PC-3 (cell line): ENCODE measurements at regions not wholly inside any gene's neighbourhood (a gene's known extent, or its start where the extent isn't known, plus 50 kb on each side); places are given as distances from the start of the nearest gene placed in this dataset.

Experiments
- ATAC-seq: fragments of 200-7000 bp; cut with Tn5 transposase; 2 replicates; pipeline ENCODE4 v1.9.1; 2020; ENCODE audit warnings: mild to moderate bottlenecking, moderate library complexity
- BruUV-seq: library from RNA; stranded (reverse); fragments of 400-500 nt; replicated peaks from 2 replicates; lab custom pipeline; 2021; lab: Mats Ljungman, UMichigan
- CTCF ChIA-PET: fragments of 300-600 bp; sonication (Branson Sonifier 250); formaldehyde crosslinking; loops from one replicate; lab custom pipeline; 2022; ENCODE audit warnings: antibody characterized with exemption; lab: Charles Lee
- POLR2A ChIA-PET: fragments of 300-600 bp; sonication (Branson Sonifier 250); formaldehyde crosslinking; loops from one replicate; lab custom pipeline; 2022; ENCODE audit warnings: antibody characterized with exemption; ENCODE audit not compliant: unreplicated experiment; lab: Charles Lee
- DNase-seq: peaks from one replicate; pipeline ENCODE4 v3.0.0-alpha.2; 2015
- H2AFZ ChIP-seq: fragments of 300-600 bp; sonication (generic); 2 replicates; pipeline ENCODE4 v1.6.0; 2016; ENCODE audit warnings: antibody characterized with exemption, low read length
- H3F3A ChIP-seq: fragments of 300-600 bp; sonication (generic); one replicate; pipeline ENCODE4 v1.6.0; 2017; ENCODE audit warnings: antibody characterized with exemption, low read length, control low read depth, mild to moderate bottlenecking; ENCODE audit not compliant: unreplicated experiment
- H3K27ac ChIP-seq: fragments of 300-600 bp; sonication (generic); 2 replicates; pipeline ENCODE4 v1.5.1; 2016; ENCODE audit warnings: mild to moderate bottlenecking, low read length
- H3K27me3 ChIP-seq: fragments of 300-600 bp; sonication (generic); 2 replicates; pipeline ENCODE4 v1.6.1; 2016; ENCODE audit warnings: low read length, mixed read lengths
- H3K36me3 ChIP-seq: fragments of 300-600 bp; sonication (generic); 2 replicates; pipeline ENCODE4 v1.6.1; 2016; ENCODE audit warnings: low read depth, mixed run types, low read length, mixed read lengths
- H3K4me1 ChIP-seq: fragments of 300-600 bp; sonication (generic); 2 replicates; pipeline ENCODE4 v1.5.1; 2016; ENCODE audit warnings: low read length; ENCODE audit not compliant: insufficient read depth
- H3K4me2 ChIP-seq: fragments of 300-600 bp; sonication (generic); 2 replicates; pipeline ENCODE4 v1.6.0; 2016; ENCODE audit warnings: low read length
- H3K4me3 ChIP-seq: fragments of 300-600 bp; sonication (generic); 2 replicates; pipeline ENCODE4 v1.5.1; 2016; ENCODE audit warnings: mild to moderate bottlenecking, low read length, mixed read lengths
- H3K79me2 ChIP-seq: fragments of 300-600 bp; sonication (generic); 2 replicates; pipeline ENCODE4 v1.6.1; 2017; ENCODE audit warnings: low read length, mixed read lengths
- H3K9ac ChIP-seq: fragments of 300-600 bp; sonication (generic); 2 replicates; pipeline ENCODE4 v1.6.0; 2016; ENCODE audit warnings: mild to moderate bottlenecking, low read length
- H3K9me2 ChIP-seq: fragments of 300-600 bp; sonication (generic); replicated peaks from 2 replicates; pipeline ENCODE4 v1.6.1; 2016; ENCODE audit warnings: mixed run types, low read length, mixed read lengths
- H3K9me3 ChIP-seq: fragments of 300-600 bp; sonication (generic); 2 replicates; pipeline ENCODE4 v1.6.1; 2016; ENCODE audit warnings: low read length, mixed read lengths
- H4K20me1 ChIP-seq: fragments of 300-600 bp; sonication (generic); 2 replicates; pipeline ENCODE4 v1.6.1; 2016; ENCODE audit warnings: low read length, mixed read lengths
- CTCF ChIP-seq: fragments of 300-600 bp; sonication (generic); conservative IDR thresholded peaks from 2 replicates; pipeline ENCODE4 v1.5.1; 2017; ENCODE audit warnings: antibody characterized with exemption, low read depth, mild to moderate bottlenecking, low read length
- EZH2 ChIP-seq: fragments of 300-600 bp; sonication (generic); IDR thresholded peaks from one replicate; pipeline ENCODE4 v1.6.1; 2017; ENCODE audit warnings: antibody characterized with exemption, mild to moderate bottlenecking, low read length; ENCODE audit not compliant: unreplicated experiment
- EZH2phosphoT487 ChIP-seq: fragments of 300-600 bp; sonication (generic); IDR thresholded peaks from 2 replicates; pipeline ENCODE4 v1.6.1; 2018; ENCODE audit warnings: mild to moderate bottlenecking, antibody characterized with exemption, low read length, borderline replicate concordance
- intact Hi-C: fragments of 100-400 bp; cut with micrococcal nuclease; formaldehyde crosslinking; loops from 2 replicates; pipeline ENCODE4 v1.9.0; 2023

DNA sequence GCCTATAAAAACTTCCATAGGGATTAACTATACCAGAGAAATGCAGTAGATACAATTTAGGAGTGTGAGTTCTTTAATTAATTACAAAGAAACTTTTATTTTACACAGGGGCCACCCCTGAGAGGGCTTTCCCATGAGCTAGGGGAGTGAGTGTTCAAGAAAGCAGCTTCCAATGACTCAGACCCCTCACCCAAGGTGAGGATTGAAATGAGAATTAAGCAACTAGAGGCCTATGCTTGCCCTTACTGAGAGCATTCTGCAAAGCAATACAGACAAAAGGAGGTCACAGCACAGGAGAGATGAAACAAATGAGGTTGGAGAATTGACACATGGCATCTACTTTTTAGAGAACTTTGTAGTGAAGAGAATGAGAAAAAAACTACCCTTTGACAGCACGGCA, 301.8 kb downstream of the WDR11 start:
- POLR2A ChIA-PET: no interaction called here
- no TSS peak for BruUV-seq

DNA sequence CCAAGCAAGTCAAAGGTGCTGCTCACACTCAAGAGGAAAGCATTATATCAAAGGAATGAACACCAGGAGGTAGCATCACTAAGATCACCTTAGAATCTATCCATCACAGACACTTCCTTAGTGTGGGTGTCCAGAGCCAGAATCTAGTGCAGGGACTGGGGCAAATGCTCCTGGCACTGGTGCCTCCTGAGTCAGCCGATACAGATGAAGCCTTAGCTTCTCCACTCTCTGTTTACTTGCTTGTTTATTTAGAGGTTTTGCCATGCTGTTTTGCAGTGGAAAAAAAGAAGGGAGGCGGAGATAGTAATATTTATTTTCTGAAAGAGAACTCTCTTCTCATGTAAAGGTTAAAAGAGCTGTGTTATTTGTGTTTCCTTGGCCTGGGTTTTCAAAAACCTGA, 303.1 kb downstream of the WDR11 start:
- ChIA-PET CTCF (no interaction called here), POLR2A (interaction anchor here (0.6 kb wide), 1 partner anchor 13 kb away, joined by 4 read pairs; no protein-coding TSS in a partner anchor)
- H3K36me3 ChIP-seq: no peaks in the 10 kb centered on the region
- ATAC-seq (no peak), DNase-seq (no peak)
- H3K27ac ChIP-seq: no peak overlapping the region
- intact Hi-C loops: no loop called here
- TF ChIP-seq CTCF (no peak), EZH2phosphoT487 (no peak), EZH2 (no peak)
- H3K4me2 ChIP-seq: no peak overlapping the region
- H3K79me2 ChIP-seq: no peaks in the 10 kb centered on the region
- H3K4me1 ChIP-seq: no peaks in the 10 kb centered on the region
- H3K27me3 ChIP-seq: no peaks in the 10 kb centered on the region
- BruUV-seq: no TSS peak
- H3K4me3 ChIP-seq: no peak overlapping the region
- H3K9me2 ChIP-seq: no peaks in the 10 kb centered on the region
- no peak overlapping the region for H2AFZ ChIP-seq
- H3F3A ChIP-seq: no peaks in the 10 kb centered on the region
- H3K9ac ChIP-seq: no peak overlapping the region
- no peaks in the 10 kb centered on the region for H4K20me1 ChIP-seq
- H3K9me3 ChIP-seq: no peaks in the 10 kb centered on the region

More for the DNA sequence above, 301.8 kb downstream of the WDR11 start:
- intact Hi-C loops: no loop called here
- Histone ChIP-seq H3K9ac (no peak overlapping the region), H3F3A (no peaks in the 10 kb centered on the region), H2AFZ (no peak overlapping the region), H3K36me3 (no peaks in the 10 kb centered on the region), H3K4me3 (no peak overlapping the region), H3K27me3 (no peaks in the 10 kb centered on the region), H3K9me2 (no peaks in the 10 kb centered on the region), H3K79me2 (no peaks in the 10 kb centered on the region), H3K4me1 (no peaks in the 10 kb centered on the region), H3K9me3 (no peaks in the 10 kb centered on the region), H3K4me2 (no peak overlapping the region), H4K20me1 (no peaks in the 10 kb centered on the region), H3K27ac (no peak overlapping the region)
- CTCF ChIA-PET: no interaction called here
- no peak for TF ChIP-seq CTCF
- no peak for TF ChIP-seq EZH2phosphoT487
- TF ChIP-seq EZH2: no peak
- DNase-seq (no peak), ATAC-seq (no peak)

DNA sequence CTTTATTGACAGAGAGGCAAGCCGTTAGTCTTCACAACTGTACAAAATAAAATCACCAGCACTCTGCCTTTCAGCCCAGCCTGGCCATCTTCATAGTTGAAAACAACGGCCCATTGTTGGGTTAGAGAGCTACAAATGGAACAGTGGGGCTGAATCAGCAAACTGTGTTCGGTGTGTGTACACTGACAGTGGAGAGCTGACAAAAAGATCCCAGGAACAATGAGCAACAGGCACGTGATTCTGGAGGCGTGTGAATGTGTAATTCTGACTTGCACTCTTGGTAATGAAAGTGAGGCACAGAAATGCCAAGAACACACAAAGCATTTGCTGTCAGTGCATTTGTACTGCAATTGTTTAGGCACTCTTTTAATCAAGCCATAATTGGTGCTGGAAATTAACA, 303.7 kb downstream of the WDR11 start:
- Histone ChIP-seq H3K4me3 (no peak overlapping the region), H2AFZ (no peak overlapping the region), H3K27me3 (no peaks in the 10 kb centered on the region), H3K36me3 (no peaks in the 10 kb centered on the region), H3K79me2 (no peaks in the 10 kb centered on the region), H4K20me1 (no peaks in the 10 kb centered on the region), H3K4me2 (no peak overlapping the region), H3K27ac (no peak overlapping the region), H3K9ac (no peak overlapping the region), H3K9me2 (no peaks in the 10 kb centered on the region), H3F3A (no peaks in the 10 kb centered on the region), H3K4me1 (no peaks in the 10 kb centered on the region), H3K9me3 (no peaks in the 10 kb centered on the region)
- DNase-seq (no peak), ATAC-seq (no peak)
- ChIA-PET CTCF (no interaction called here), POLR2A (no interaction called here)
- no TSS peak for BruUV-seq
- intact Hi-C loops: no loop called here
- TF ChIP-seq EZH2 (no peak), CTCF (no peak)
